ENCODE measurements at regions not wholly inside any gene's neighbourhood (a gene's known extent, or its start where the extent isn't known, plus 50 kb on each side); places are given as distances from the start of the nearest gene placed in this dataset.
"Not testable (repeated sequence)": the region's sequence is repeated elsewhere in the genome, so short reads cannot be mapped to it uniquely, and the experiment has no call there.

DNA sequence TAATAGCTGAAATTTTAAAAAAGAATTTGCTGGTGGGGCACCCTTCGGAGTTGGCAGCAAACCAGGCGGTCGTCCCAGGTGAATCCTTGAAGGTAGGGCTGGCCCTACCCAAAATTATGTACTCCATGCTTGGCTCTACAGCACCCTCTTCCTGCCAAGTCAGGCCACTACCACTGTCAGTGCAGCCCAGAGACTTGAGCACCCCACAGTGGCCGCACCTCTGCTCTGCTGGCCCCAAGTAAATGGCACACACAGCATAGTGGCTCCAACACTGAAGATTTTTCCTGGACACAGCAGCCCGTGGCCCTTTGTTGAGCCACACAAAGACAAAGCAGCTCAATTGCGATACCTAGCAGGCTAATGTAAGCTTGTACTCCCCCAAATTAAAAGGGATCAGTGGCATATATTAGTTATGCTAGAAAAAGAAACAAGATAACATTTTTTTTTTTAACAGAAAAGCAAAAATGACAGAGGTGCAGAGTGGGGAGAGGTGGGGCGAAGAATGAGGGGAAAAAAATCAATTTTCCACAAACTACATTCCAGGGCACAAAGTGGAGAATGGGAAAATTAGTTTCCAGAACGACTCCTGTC, 250.5 kb downstream of the UACA start:
- peak; percentile 92 for FAIRE-seq
- TF ChIP-seq POLR2AphosphoS5 (IDR thresholded peaks at IDR 0.05; ENCODE audit: low read depth, low read length) (no peak), POU2F2 (IDR thresholded peaks at IDR 0.05; ENCODE audit: low read depth, low read length) (no peak), TAF1 (IDR thresholded peaks at IDR 0.05; ENCODE audit: low read depth, low read length) (no peak), POLR2A (IDR thresholded peaks at IDR 0.05; ENCODE audit: low read depth, low read length) (no peak), SPI1 (IDR thresholded peaks at IDR 0.05; ENCODE audit: low read depth, low read length) (no peak), PAX5 (IDR thresholded peaks at IDR 0.05; ENCODE audit: insufficient read depth, low read length, severe bottlenecking) (no peak)
- DNase-seq (ENCODE audit: insufficient read length, low spot score) = no peak

DNA sequence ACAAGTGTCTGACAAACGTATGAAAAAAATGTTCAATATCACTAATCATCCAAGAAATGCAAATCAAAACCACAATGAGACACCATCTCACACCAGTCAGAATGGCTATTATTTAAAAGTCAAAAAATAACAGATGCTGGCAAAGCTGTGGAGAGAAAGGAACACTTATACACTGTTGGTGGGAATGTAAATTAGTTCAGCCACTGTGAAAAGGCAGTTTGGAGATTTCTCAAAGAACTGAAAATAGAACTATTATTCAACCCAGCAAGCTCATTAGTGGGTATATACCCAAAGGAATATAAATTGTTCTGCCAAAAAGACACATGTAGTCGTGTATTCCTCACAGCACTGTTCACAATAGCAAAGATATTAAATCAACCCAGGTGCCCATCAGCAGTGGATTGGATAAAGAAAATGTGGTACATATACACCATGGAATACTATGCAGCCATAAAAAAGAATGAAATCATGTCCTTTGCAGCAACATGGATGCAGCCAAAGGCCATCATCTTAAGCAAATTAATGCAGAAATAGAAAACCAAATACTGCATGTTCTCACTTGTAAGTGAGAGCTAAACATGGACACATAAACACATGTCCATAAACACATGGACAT, 251.3 kb downstream of the UACA start:
- FAIRE-seq; DNase-seq (ENCODE audit: insufficient read length, low spot score): not testable (repeated sequence)

DNA sequence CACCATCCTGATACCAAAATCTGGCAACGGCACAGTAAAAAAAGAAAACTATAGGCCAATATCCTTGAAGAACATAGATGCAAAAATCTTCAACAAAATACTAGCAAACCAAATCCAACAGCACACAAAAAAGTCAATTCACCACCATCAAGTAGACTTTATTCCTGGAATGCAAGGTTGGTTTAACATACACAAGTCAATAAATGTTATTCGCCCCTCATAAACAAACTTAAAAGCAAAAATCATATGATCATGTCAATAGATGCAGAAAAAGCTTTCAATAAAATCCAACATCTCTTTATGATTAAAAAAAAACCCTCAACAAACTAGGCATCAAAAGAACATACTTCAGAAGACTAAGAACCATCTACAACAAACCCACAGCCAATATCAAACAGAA, 252.9 kb downstream of the UACA start:
- TF ChIP-seq SPI1 (IDR thresholded peaks at IDR 0.05; ENCODE audit: low read depth, low read length) = no peak
- TF ChIP-seq POLR2AphosphoS5 (IDR thresholded peaks at IDR 0.05; ENCODE audit: low read depth, low read length) = no peak
- TF ChIP-seq PAX5 (IDR thresholded peaks at IDR 0.05; ENCODE audit: insufficient read depth, low read length, severe bottlenecking) = no peak
- no peak for TF ChIP-seq POLR2A (IDR thresholded peaks at IDR 0.05; ENCODE audit: low read depth, low read length)
- no peak for TF ChIP-seq POU2F2 (IDR thresholded peaks at IDR 0.05; ENCODE audit: low read depth, low read length)
- no peak for TF ChIP-seq TAF1 (IDR thresholded peaks at IDR 0.05; ENCODE audit: low read depth, low read length)
- FAIRE-seq = no peak
- DNase-seq (ENCODE audit: insufficient read length, low spot score) = no peak

DNA sequence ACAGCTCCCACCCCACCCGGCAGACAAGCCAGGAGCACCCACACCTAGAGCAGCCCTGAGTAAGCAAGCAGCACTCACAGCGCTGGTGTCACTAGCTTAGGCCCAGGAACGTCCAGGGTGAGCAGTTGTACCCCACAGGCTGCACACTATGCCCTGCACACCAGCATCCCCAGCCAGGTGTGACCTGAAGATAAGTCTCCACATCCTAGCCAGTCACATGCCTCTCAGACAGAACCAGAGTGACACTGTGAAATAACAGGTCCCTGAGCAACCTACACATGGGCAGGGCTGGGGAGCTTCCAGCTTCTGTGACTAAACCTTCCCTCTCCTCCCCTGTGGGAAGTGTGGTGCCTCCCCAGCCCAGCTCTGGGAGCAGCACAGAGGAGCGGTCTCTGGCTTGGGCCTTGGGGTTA, 253.6 kb downstream of the UACA start:
- TF ChIP-seq POLR2A (IDR thresholded peaks at IDR 0.05; ENCODE audit: low read depth, low read length) (no peak), SPI1 (IDR thresholded peaks at IDR 0.05; ENCODE audit: low read depth, low read length) (no peak), PAX5 (IDR thresholded peaks at IDR 0.05; ENCODE audit: insufficient read depth, low read length, severe bottlenecking) (no peak), POU2F2 (IDR thresholded peaks at IDR 0.05; ENCODE audit: low read depth, low read length) (no peak), POLR2AphosphoS5 (IDR thresholded peaks at IDR 0.05; ENCODE audit: low read depth, low read length) (no peak), TAF1 (IDR thresholded peaks at IDR 0.05; ENCODE audit: low read depth, low read length) (no peak)
- DNase-seq (ENCODE audit: insufficient read length, low spot score) (no peak), FAIRE-seq (no peak)

DNA sequence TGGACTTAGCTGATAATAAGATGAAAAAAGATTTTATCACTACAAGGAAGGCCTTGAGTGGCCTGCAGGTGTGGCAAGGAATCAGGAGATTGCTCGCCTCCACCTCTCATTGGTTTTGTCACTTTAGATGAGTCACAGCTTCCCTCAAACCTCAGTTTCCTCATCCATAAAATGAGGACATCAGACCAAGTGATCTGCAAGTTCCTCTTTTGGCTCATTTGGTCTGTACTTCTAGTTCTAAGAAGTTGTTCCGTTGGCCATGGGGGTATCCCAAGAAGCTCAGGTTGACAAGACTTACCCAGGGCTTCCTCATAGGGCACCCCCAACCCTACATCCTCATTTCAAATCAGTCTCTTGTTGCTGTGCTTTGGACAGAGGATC, 254.1 kb downstream of the UACA start:
- TF ChIP-seq POLR2AphosphoS5 (IDR thresholded peaks at IDR 0.05; ENCODE audit: low read depth, low read length) (no peak), TAF1 (IDR thresholded peaks at IDR 0.05; ENCODE audit: low read depth, low read length) (no peak), SPI1 (IDR thresholded peaks at IDR 0.05; ENCODE audit: low read depth, low read length) (no peak), POU2F2 (IDR thresholded peaks at IDR 0.05; ENCODE audit: low read depth, low read length) (no peak), POLR2A (IDR thresholded peaks at IDR 0.05; ENCODE audit: low read depth, low read length) (no peak), PAX5 (IDR thresholded peaks at IDR 0.05; ENCODE audit: insufficient read depth, low read length, severe bottlenecking) (no peak)
- no peak for FAIRE-seq
- no peak for DNase-seq (ENCODE audit: insufficient read length, low spot score)

DNA sequence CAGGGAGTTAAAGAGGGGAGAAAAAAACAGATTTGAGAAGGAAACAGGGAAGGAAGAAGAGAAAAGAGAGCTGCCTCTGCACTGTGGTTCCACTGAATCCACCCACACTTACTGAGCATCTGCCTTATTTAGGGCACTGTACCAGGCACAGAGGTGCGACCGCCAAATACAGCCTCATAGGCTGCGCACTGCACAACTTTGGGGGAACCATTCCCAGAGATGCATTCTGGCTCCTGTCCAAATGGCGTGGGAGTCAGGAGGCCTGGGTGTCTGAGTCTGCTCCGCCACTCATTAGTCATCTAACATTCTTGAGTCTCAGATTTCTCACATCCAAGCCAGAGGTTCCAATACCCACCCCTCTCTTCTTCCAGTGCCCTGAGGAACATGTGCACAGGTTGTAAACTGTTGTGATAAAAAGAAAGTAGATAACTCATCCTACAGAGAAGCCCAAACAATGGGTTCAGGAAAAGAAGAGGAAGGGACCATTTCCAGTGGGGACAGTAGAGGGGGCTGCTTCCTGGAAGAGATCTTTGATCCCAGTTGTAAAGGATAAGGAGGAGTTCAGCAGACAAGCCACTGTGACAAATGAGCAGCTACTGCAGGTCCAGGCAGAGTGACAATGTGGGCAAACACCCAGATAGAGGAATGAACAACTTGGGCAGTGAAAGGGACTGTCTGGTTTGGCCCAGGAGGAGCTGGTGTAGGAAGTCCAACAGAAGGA, 254.6 kb downstream of the UACA start:
- no peak for FAIRE-seq

DNA sequence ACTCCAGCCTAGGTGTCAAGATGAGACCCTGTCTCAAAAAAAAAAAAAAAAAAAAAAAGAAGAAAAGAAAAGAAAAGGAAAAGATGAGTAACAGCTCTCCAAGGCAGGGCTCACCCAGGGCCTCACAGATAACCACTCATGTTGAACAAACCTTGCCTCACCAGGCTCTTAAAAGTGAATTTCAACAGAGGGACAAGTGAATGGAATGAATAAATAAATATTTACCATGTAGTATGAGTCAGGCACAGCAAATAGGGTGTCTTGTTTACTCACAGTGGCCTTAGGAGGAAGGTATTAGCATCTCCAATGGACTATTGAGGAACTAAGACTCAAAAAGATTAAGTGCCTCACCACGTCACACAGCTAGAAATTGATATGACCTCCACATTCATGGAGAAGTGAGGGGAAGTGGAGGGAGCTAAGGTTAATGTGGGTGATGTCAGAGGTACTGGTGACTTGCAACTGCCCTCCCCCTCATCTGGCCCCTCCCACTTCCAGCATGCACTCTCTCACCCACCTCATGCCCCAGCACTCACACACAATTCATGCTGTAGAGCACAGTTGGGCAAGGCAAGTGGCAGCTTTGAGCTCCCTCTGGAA, 255.5 kb downstream of the UACA start:
- TF ChIP-seq SPI1 (IDR thresholded peaks at IDR 0.05; ENCODE audit: low read depth, low read length) = peak; percentile 60
- TF ChIP-seq POLR2AphosphoS5 (IDR thresholded peaks at IDR 0.05; ENCODE audit: low read depth, low read length) = no peak
- 0 out of 2 replicates have a peak, but pooled peaks have one; percentile 33 for TF ChIP-seq POU2F2 (IDR thresholded peaks at IDR 0.05; ENCODE audit: low read depth, low read length)
- FAIRE-seq (peak; percentile 69), DNase-seq (ENCODE audit: insufficient read length, low spot score) (no peak)

More for the DNA sequence above, 254.6 kb downstream of the UACA start:
- no peak for DNase-seq (ENCODE audit: insufficient read length, low spot score)
- TF ChIP-seq PAX5 (IDR thresholded peaks at IDR 0.05; ENCODE audit: insufficient read depth, low read length, severe bottlenecking) = no peak
- no peak for TF ChIP-seq POLR2AphosphoS5 (IDR thresholded peaks at IDR 0.05; ENCODE audit: low read depth, low read length)
- no peak for TF ChIP-seq POLR2A (IDR thresholded peaks at IDR 0.05; ENCODE audit: low read depth, low read length)
- TF ChIP-seq TAF1 (IDR thresholded peaks at IDR 0.05; ENCODE audit: low read depth, low read length) = no peak

DNA sequence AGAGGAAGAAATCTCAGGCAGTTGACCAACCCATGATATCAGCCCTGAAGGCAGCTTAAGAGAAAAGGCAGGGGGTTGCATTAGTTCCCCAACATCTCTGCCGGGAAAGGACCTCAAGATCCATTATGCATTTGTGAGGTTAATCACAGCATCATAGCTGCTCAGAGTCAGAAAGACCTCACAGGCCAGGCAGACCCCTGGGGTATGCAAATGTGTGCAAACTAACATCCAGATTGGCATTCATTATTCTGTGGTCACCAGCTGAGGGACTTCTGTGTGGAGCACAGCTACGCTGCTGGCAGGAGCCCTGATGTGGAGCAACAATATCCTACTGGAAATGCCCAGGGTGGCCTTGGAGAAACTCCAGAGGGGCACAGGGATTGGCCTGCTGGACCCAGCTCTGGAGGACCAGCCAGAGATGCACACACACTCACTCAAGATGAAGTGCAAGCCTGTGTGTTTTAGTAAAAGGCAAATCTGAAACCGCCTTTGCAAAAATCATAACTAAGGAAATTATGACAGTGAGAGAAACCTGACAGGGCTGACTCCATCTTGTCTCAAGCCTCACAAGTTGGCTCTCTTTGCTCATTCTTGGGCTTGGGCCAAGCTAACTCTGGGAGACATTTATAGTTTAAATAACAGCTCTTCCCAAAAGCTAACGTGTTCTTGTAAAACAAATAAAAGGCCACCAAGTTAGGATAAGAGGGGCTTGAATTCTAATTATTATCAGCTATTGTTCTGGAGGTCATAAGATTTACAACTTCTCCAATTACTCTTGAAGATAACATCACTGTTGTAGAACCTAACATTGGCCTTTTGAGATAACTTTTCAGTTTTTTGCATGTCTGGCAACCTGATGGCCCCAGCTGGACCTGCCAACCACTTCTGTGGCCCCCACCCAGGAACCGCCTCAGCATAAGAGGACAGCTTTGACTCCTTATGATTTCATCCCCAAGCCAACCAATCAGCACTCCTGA, 257.1 kb downstream of the UACA start:
- TF ChIP-seq POU2F2 (IDR thresholded peaks at IDR 0.05; ENCODE audit: low read depth, low read length) (peak; percentile 52; the same call in 1 of the 2 replicates), POLR2A (IDR thresholded peaks at IDR 0.05; ENCODE audit: low read depth, low read length) (no peak)
- FAIRE-seq = no peak

DNA sequence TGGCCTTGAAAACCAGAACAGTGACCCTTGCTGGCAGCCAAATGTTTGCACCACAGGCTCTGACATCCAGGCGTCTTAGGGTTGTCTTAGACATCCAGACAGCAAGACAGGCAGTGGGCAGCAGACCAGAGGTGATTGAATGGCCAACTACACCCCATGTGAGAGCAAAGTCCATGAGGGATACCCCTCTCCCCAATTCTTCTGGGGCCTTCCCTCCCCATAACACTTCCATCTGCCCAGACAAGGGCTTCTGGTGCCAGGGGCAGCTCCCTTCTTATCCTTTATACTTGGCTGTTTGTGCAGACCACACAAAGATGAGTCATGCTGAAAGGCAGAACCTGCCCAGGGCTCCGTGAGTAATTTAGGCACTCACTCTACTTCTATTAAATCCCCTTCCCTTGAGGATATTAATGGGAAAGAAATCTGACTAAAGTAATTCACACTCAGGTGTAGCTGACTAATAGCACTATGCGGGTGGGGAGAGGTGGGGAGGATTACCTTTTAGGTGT, 257.9 kb downstream of the UACA start:
- DNase-seq (ENCODE audit: insufficient read length, low spot score) = no peak
- no peak for TF ChIP-seq SPI1 (IDR thresholded peaks at IDR 0.05; ENCODE audit: low read depth, low read length)
- TF ChIP-seq TAF1 (IDR thresholded peaks at IDR 0.05; ENCODE audit: low read depth, low read length) = no peak
- no peak for TF ChIP-seq POLR2A (IDR thresholded peaks at IDR 0.05; ENCODE audit: low read depth, low read length)
- TF ChIP-seq POLR2AphosphoS5 (IDR thresholded peaks at IDR 0.05; ENCODE audit: low read depth, low read length) = no peak
- TF ChIP-seq POU2F2 (IDR thresholded peaks at IDR 0.05; ENCODE audit: low read depth, low read length) = no peak
- TF ChIP-seq PAX5 (IDR thresholded peaks at IDR 0.05; ENCODE audit: insufficient read depth, low read length, severe bottlenecking) = no peak
- FAIRE-seq = peak; percentile 23

More for the DNA sequence above, 257.1 kb downstream of the UACA start:
- no peak for DNase-seq (ENCODE audit: insufficient read length, low spot score)

Measured in GM12891 (cell line).